ENCODE measurements at regions not wholly inside any gene's neighbourhood (a gene's known extent, or its start where the extent isn't known, plus 50 kb on each side); places are given as distances from the start of the nearest gene placed in this dataset.

DNA sequence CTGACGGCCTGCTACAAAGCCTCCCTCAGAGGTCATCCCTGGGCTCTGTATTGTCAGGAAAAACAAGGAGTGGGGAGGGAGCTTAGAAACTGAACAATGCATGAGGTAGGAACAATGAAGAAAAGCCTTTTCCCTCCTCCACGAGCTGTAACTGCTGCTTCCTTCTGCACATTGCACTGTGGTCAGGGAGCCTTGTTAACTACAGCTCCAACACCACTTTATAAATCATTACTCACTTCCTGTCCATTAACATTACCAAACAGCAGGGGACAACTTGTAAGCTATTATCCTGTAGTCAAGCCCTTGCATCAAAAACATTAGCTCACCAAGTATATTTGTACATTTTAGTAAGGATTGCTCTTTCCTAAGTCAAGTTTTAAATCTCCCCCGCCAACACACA is 336.0 kb upstream of the NR5A2 start (continued):
- TF ChIP-seq, protein P1, sequence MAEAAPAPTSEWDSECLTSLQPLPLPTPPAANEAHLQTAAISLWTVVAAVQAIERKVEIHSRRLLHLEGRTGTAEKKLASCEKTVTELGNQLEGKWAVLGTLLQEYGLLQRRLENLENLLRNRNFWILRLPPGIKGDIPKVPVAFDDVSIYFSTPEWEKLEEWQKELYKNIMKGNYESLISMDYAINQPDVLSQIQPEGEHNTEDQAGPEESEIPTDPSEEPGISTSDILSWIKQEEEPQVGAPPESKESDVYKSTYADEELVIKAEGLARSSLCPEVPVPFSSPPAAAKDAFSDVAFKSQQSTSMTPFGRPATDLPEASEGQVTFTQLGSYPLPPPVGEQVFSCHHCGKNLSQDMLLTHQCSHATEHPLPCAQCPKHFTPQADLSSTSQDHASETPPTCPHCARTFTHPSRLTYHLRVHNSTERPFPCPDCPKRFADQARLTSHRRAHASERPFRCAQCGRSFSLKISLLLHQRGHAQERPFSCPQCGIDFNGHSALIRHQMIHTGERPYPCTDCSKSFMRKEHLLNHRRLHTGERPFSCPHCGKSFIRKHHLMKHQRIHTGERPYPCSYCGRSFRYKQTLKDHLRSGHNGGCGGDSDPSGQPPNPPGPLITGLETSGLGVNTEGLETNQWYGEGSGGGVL (tag by site-specific recombination; IDR thresholded peaks at IDR 0.05), result 0 out of 2 replicates have a peak, but pooled peaks have one; percentile 41
- peak; percentile 91 for TF ChIP-seq ZEB2 (tag by site-specific recombination; IDR thresholded peaks at IDR 0.05)
- peak; percentile 45; the same call in 1 of the 2 replicates for TF ChIP-seq ZNF394 (tag by site-specific recombination; IDR thresholded peaks at IDR 0.05; ENCODE audit: borderline replicate concordance)
- TF ChIP-seq, protein P2, sequence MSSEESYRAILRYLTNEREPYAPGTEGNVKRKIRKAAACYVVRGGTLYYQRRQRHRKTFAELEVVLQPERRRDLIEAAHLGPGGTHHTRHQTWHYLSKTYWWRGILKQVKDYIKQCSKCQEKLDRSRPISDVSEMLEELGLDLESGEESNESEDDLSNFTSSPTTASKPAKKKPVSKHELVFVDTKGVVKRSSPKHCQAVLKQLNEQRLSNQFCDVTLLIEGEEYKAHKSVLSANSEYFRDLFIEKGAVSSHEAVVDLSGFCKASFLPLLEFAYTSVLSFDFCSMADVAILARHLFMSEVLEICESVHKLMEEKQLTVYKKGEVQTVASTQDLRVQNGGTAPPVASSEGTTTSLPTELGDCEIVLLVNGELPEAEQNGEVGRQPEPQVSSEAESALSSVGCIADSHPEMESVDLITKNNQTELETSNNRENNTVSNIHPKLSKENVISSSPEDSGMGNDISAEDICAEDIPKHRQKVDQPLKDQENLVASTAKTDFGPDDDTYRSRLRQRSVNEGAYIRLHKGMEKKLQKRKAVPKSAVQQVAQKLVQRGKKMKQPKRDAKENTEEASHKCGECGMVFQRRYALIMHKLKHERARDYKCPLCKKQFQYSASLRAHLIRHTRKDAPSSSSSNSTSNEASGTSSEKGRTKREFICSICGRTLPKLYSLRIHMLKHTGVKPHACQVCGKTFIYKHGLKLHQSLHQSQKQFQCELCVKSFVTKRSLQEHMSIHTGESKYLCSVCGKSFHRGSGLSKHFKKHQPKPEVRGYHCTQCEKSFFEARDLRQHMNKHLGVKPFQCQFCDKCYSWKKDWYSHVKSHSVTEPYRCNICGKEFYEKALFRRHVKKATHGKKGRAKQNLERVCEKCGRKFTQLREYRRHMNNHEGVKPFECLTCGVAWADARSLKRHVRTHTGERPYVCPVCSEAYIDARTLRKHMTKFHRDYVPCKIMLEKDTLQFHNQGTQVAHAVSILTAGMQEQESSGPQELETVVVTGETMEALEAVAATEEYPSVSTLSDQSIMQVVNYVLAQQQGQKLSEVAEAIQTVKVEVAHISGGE (tag by site-specific recombination; conservative IDR thresholded peaks at IDR 0.05; ENCODE audit: low read depth), result 0 out of 2 replicates have a peak, but pooled peaks have one; percentile 21
- TF ChIP-seq ZNF366 (tag by site-specific recombination; conservative IDR thresholded peaks at IDR 0.05), result peak; percentile 60
- TF ChIP-seq ZNF223 (tag by site-specific recombination; IDR thresholded peaks at IDR 0.05), result no peak
- TF ChIP-seq ZNF48 (tag by site-specific recombination; IDR thresholded peaks at IDR 0.05), result no peak
- TF ChIP-seq ZNF660 (tag by site-specific recombination; IDR thresholded peaks at IDR 0.05), result peak; percentile 38; the same call in 1 of the 2 replicates
- TF ChIP-seq SP3 (tag by site-specific recombination; IDR thresholded peaks at IDR 0.05), result no peak
- TF ChIP-seq, protein P3, sequence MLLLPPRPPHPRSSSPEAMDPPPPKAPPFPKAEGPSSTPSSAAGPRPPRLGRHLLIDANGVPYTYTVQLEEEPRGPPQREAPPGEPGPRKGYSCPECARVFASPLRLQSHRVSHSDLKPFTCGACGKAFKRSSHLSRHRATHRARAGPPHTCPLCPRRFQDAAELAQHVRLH (tag by site-specific recombination; IDR thresholded peaks at IDR 0.05), result no peak

DNA sequence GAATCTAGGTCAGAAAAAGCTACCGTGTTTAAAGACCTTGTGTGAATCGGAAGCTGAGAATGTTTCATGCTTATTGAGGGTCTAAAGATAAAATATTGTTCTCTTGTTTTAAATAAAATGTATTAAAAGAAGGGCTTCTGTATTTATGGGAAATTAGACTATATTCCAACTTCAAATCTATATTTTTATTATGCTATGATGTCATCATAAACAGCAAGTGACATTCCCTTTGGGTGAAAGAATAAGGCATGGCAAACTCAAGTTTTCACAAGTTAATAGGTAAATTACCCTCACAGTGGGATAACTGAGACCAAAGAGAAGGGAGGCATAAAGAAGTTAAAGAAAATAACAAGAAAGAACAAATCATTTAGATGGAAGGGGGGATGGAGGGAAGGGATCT is 333.8 kb upstream of the NR5A2 start:
- Histone ChIP-seq H3K9me3 (ENCODE audit: control insufficient read depth, insufficient read depth, low read depth, low read length) (no peaks in the 10 kb centered on the region), H3K36me3 (ENCODE audit: control insufficient read depth in 2 of 2, insufficient read depth in 1 of 2, low read length in 2 of 2) (no peaks in the 10 kb centered on the region), H3K4me3 (ENCODE audit: low read depth, low read length) (no peak overlapping the region), H3K4me1 (ENCODE audit: control insufficient read depth, insufficient read depth, low read length) (no peaks in the 10 kb centered on the region), H3K27ac (ENCODE audit: extremely low read depth, low read depth, low read length) (no peak overlapping the region)
- ChIA-PET POLR2A (no interaction called here), CTCF (no interaction called here)
- TF ChIP-seq, protein P4, sequence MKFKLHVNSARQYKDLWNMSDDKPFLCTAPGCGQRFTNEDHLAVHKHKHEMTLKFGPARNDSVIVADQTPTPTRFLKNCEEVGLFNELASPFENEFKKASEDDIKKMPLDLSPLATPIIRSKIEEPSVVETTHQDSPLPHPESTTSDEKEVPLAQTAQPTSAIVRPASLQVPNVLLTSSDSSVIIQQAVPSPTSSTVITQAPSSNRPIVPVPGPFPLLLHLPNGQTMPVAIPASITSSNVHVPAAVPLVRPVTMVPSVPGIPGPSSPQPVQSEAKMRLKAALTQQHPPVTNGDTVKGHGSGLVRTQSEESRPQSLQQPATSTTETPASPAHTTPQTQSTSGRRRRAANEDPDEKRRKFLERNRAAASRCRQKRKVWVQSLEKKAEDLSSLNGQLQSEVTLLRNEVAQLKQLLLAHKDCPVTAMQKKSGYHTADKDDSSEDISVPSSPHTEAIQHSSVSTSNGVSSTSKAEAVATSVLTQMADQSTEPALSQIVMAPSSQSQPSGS (tag by site-specific recombination; IDR thresholded peaks at IDR 0.05; ENCODE audit: low read depth), result peak; percentile 78
- no peak for TF ChIP-seq ZSCAN23 (tag by site-specific recombination; IDR thresholded peaks at IDR 0.05)

DNA sequence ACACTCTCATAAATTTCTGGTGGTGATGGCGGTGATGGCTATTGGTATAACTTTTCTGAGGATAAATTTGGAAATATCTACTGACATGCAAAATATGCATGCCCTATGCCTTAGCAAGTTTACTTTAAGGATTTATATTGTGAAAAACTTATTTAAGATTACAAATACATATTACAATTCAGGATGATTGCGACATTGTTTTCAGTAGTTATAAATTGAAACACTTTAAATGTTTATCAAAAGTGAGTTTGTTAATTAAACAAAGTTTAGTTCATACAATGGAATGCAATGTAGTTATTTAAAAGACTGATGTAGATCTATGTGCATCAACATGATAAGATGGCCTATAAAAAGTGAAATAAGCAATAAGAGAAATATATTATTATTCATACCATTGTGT is 331.3 kb upstream of the NR5A2 start:
- Histone ChIP-seq H3K27ac (ENCODE audit: extremely low read depth, low read depth, low read length) (no peak overlapping the region), H3K4me3 (ENCODE audit: low read depth, low read length) (no peak overlapping the region), H3K36me3 (ENCODE audit: control insufficient read depth in 2 of 2, insufficient read depth in 1 of 2, low read length in 2 of 2) (no peaks in the 10 kb centered on the region), H3K4me1 (ENCODE audit: control insufficient read depth, insufficient read depth, low read length) (no peaks in the 10 kb centered on the region), H3K9me3 (ENCODE audit: control insufficient read depth, insufficient read depth, low read depth, low read length) (no peaks in the 10 kb centered on the region)
- CTCF ChIA-PET, result no interaction called here
- POLR2A ChIA-PET, result no interaction called here
- TF ChIP-seq, protein P5, sequence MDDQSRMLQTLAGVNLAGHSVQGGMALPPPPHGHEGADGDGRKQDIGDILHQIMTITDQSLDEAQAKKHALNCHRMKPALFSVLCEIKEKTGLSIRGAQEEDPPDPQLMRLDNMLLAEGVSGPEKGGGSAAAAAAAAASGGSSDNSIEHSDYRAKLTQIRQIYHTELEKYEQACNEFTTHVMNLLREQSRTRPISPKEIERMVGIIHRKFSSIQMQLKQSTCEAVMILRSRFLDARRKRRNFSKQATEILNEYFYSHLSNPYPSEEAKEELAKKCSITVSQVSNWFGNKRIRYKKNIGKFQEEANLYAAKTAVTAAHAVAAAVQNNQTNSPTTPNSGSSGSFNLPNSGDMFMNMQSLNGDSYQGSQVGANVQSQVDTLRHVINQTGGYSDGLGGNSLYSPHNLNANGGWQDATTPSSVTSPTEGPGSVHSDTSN (CRISPR knock-in tag; IDR thresholded peaks at IDR 0.05), result no peak
- no peak for TF ChIP-seq ZNF202 (tag by site-specific recombination; IDR thresholded peaks at IDR 0.05; ENCODE audit: borderline replicate concordance)
- TF ChIP-seq ZNF677 (tag by site-specific recombination; IDR thresholded peaks at IDR 0.05), result no peak
- no peak for TF ChIP-seq ZNF610 (tag by site-specific recombination; IDR thresholded peaks at IDR 0.05; ENCODE audit: borderline replicate concordance)
- TF ChIP-seq KLF16 (tag by site-specific recombination; IDR thresholded peaks at IDR 0.05), result no peak
- no peak for TF ChIP-seq ZNF747 (tag by site-specific recombination; IDR thresholded peaks at IDR 0.05)
- no peak for TF ChIP-seq ZNF626 (tag by site-specific recombination; IDR thresholded peaks at IDR 0.05)
- no peak for TF ChIP-seq ZBTB21 (tag by site-specific recombination; IDR thresholded peaks at IDR 0.05)
- no peak for TF ChIP-seq ZNF146 (tag by site-specific recombination; IDR thresholded peaks at IDR 0.05)
- TF ChIP-seq ZNF112 (tag by site-specific recombination; IDR thresholded peaks at IDR 0.05), result no peak
- TF ChIP-seq ZNF341 (tag by site-specific recombination; IDR thresholded peaks at IDR 0.05; ENCODE audit: low read depth), result no peak
- TF ChIP-seq, protein P6, sequence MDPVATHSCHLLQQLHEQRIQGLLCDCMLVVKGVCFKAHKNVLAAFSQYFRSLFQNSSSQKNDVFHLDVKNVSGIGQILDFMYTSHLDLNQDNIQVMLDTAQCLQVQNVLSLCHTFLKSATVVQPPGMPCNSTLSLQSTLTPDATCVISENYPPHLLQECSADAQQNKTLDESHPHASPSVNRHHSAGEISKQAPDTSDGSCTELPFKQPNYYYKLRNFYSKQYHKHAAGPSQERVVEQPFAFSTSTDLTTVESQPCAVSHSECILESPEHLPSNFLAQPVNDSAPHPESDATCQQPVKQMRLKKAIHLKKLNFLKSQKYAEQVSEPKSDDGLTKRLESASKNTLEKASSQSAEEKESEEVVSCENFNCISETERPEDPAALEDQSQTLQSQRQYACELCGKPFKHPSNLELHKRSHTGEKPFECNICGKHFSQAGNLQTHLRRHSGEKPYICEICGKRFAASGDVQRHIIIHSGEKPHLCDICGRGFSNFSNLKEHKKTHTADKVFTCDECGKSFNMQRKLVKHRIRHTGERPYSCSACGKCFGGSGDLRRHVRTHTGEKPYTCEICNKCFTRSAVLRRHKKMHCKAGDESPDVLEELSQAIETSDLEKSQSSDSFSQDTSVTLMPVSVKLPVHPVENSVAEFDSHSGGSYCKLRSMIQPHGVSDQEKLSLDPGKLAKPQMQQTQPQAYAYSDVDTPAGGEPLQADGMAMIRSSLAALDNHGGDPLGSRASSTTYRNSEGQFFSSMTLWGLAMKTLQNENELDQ (tag by site-specific recombination; IDR thresholded peaks at IDR 0.05; ENCODE audit: low read depth), result no peak

Data from HEK293 (cell line).